BE2C (cell line): ENCODE measurements at regions not wholly inside any gene's neighbourhood (a gene's known extent, or its start where the extent isn't known, plus 50 kb on each side); places are given as distances from the start of the nearest gene placed in this dataset.

Experiments
- DNase-seq: peaks from one replicate; pipeline ENCODE4 v3.0.0-alpha.2; 2020
- H3K27me3 ChIP-seq: fragments of 250-450 bp; sonication (Bioruptor Pico); 2 replicates; pipeline ENCODE4 v1.5.1; 2020; ENCODE audit warnings: mild to moderate bottlenecking
- H3K36me3 ChIP-seq: fragments of 250-450 bp; sonication (Bioruptor Pico); 2 replicates; pipeline ENCODE4 v1.5.1; 2020; ENCODE audit warnings: mild to moderate bottlenecking
- H3K4me1 ChIP-seq: fragments of 250-450 bp; sonication (Bioruptor Pico); 2 replicates; pipeline ENCODE4 v1.5.1; 2020
- H3K4me3 ChIP-seq: 2 replicates; pipeline ENCODE4 v1.5.1; 2011; ENCODE audit warnings: low read depth, low read length
- H3K9me3 ChIP-seq: fragments of 250-450 bp; sonication (Bioruptor Pico); 2 replicates; pipeline ENCODE4 v1.5.1; 2020
- CTCF ChIP-seq: IDR thresholded peaks from 2 replicates; pipeline ENCODE4 v1.5.1; 2012; ENCODE audit warnings: mild to moderate bottlenecking, low read depth, low read length

- no peak overlapping the region for H3K4me3 ChIP-seq
- DNase-seq = no peak
- TF ChIP-seq CTCF = no peak
- no peaks in the 10 kb centered on the region for H3K4me1 ChIP-seq
- no peaks in the 10 kb centered on the region for H3K27me3 ChIP-seq
- no peaks in the 10 kb centered on the region for H3K9me3 ChIP-seq
- no peaks in the 10 kb centered on the region for H3K36me3 ChIP-seq
Measured at GRCh38 chr4:123892368-123892976, 495.9 kb downstream of the SPRY1 start.

- Histone ChIP-seq H3K27me3 (no peaks in the 10 kb centered on the region), H3K9me3 (no peaks in the 10 kb centered on the region), H3K4me3 (no peak overlapping the region), H3K36me3 (no peaks in the 10 kb centered on the region), H3K4me1 (no peaks in the 10 kb centered on the region)
- TF ChIP-seq CTCF = no peak
- no peak for DNase-seq
Measured at GRCh38 chr4:123893011-123893981, 496.7 kb downstream of the SPRY1 start.

GRCh38 chr4:123896446-123897071, 500.0 kb downstream of the SPRY1 start:
- TF ChIP-seq CTCF = no peak
- no peak for DNase-seq
- Histone ChIP-seq H3K36me3 (no peaks in the 10 kb centered on the region), H3K27me3 (no peaks in the 10 kb centered on the region), H3K4me3 (no peak overlapping the region), H3K9me3 (no peaks in the 10 kb centered on the region), H3K4me1 (no peaks in the 10 kb centered on the region)

GRCh38 chr4:123898946-123899666, 502.5 kb downstream of the SPRY1 start:
- no peak for TF ChIP-seq CTCF
- no peaks in the 10 kb centered on the region for H3K9me3 ChIP-seq
- no peak overlapping the region for H3K4me3 ChIP-seq
- H3K27me3 ChIP-seq = no peaks in the 10 kb centered on the region
- DNase-seq = no peak
- no peaks in the 10 kb centered on the region for H3K4me1 ChIP-seq
- H3K36me3 ChIP-seq = no peaks in the 10 kb centered on the region

- Histone ChIP-seq H3K4me1 (no peaks in the 10 kb centered on the region), H3K9me3 (no peaks in the 10 kb centered on the region), H3K27me3 (no peaks in the 10 kb centered on the region), H3K36me3 (no peaks in the 10 kb centered on the region), H3K4me3 (no peak overlapping the region)
- no peak for TF ChIP-seq CTCF
- DNase-seq = no peak
Measured at GRCh38 chr4:123904882-123905281, 508.3 kb downstream of the SPRY1 start.
